GM18868 (cell line): ENCODE measurements at regions not wholly inside any gene's neighbourhood (a gene's known extent, or its start where the extent isn't known, plus 50 kb on each side); places are given as distances from the start of the nearest gene placed in this dataset.
A peak's percentile ranks its signal among the peaks of the same experiment; 100 is the strongest.

Experiments used
- ATAC-seq: cut with Tn5 transposase; IDR thresholded peaks from one replicate; pipeline ENCODE4 v1.9.1; 2021; ENCODE audit warnings: mild to moderate bottlenecking, moderate library complexity; ENCODE audit not compliant: unreplicated experiment

DNA sequence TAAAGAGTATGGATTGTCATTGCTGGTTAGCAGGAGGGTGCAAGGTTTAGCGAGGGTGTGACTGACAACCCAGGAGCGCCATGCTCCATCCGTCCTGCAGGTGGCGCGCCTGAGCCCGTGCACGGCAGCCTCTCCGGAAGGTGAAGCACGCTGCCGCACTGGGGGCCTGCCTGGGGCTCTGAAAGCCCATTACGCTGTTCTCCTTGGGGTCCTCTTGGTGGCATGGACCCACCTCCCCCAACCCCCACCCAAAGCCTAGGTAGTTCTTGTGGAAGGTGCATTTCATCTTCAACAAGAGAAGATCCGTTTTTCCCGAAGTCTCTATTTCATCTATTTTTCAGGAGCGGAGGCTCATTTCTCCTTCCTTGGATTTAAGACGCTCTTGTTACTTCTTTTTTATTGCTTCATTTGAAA is 197.4 kb upstream of the KCNG1 start:
- ATAC-seq: peak; percentile 48

DNA sequence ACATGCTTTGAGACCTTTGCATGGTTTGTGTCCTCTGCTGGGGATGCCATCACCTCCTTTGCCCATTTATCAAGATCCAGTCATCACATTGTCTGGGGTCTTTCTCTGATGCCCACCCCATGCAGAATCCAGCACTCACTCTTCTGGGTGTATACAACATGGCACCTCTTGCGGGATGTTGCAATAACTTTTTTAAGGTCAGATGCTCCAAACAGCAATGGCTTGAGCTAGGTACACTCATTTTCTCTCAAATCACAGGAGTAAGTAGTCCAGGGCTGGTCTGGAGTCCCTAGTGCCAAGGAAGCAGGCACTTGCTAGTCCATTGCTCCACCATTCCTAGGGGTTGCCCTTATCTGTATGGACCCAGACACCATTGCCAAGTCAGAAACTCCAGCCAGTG is 196.6 kb upstream of the KCNG1 start:
- ATAC-seq: no peak

DNA sequence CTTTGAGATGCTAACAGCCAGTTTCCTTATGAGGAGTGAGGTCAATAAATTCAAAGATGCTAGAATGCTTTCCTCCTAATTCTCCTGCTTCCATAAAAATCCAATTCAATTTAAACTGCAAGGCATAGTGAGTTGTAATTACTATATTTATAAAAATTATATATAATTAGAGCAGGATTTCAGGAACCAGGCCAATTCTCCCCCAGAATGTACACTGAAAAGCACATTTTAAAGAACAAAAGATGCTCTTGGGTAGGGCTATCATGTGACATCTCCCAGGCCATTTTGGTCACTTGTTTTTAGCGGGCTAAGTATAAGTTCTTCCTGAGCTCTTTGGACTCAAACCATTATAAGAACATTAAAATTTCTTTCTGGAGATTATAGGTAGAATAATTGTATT is 195.7 kb upstream of the KCNG1 start:
- ATAC-seq: no peak

DNA sequence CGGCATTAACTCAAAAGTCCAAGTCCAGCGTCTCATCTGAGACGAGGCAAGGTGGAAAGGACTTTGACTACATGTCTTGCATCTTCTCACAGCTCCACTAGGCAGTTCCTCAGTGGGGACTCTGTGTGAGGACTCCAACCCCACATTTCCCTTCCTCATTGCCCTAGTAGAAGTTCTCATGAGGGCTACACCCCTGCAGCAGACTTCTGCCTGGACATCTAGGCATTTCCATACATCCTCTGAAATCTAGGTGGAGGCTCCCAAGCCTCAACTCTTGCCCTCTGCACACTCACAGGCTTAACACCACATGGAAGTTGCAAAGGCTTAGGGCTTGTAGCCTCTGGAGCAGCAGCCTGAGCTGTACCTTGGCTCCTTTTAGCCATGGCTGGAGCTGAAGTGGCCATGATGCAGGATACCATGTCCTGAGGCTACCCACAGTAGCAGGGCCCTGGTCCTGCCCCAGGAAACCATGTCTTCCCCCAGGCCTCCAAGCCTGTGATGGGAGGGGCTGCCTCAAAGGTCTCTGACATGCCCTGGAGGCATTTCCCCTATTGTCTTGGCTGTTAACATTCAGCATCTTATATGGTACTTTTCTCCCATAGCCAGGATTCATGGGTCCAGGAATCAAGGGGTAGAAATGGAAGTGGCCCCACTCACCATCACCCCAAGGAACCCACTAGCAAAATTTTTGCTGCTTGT is 194.6 kb upstream of the KCNG1 start:
- no peak for ATAC-seq

DNA sequence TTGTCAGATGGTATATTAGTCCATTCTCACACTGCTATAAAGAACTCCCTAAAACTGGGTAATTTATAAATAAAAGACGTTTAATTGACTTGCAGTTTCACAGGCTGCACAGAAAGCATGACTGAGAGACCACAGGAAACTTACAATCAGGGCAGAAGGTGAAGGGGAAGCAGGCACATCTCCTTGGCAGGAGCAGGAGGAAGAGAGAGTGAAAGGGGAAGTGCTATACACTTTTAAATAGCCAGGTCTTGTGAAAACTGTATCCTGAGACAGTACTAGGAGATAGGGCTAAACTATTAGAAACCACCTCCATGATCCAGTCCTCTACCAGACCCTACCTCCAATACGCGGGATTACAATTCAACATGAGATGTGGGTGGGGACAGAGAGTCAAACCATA is 193.9 kb upstream of the KCNG1 start:
- ATAC-seq: no peak

DNA sequence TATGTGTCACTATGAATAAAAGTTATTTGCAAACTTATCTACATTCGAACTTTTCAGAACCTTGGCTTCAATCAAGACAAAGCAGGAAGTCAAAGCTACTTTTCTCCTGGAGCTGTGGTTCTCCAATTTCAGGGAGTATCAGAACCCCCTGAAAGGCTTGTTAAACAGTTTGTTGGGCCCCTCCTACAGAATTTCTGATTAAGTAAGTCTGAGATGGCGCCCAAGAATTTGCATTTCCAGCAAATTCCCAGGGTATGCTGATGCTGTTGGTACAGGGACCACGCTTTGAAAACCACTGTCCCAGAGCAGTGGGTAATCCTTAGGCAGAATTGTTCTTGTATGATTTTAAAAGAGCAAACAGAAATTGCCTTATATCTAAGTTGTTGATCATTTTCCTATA is 189.9 kb upstream of the KCNG1 start:
- ATAC-seq: no peak

DNA sequence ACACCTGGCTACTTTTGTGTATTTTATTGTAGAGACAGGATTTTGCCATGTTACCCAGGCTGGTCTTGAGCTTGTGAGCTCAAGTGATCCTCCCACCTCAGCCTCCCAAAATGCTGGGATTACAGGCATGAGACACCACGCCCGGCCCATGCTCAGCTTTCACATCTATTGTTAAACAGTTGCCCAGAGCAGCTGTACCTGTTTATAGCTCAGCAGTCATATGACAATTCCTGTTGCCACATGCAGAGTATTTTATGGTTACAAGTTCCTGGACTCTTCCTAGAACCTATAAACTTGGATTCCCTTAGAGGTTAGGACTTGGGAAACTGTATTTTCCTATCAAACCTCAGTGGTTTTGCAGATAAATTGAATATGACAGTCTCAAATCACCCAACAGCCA is 188.3 kb upstream of the KCNG1 start:
- ATAC-seq: no peak

DNA sequence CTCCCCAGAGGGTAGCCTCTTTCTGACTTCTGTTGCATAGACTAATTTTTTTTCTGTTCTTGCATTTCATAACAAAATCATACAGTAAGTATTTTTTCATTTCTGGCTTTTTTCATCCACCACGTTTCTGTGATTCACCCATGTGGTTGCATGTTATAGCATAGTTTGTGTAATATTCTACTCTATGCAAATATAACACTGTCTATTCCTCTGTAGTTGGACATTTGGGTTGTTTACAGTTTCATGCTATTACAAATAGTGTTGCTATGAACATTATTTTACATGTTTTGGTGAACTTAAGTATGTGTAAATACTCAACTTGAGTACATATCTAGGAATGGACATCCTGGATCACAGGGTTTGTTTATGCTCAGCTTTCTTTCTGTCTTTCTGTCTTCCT is 187.2 kb upstream of the KCNG1 start:
- ATAC-seq: no peak

DNA sequence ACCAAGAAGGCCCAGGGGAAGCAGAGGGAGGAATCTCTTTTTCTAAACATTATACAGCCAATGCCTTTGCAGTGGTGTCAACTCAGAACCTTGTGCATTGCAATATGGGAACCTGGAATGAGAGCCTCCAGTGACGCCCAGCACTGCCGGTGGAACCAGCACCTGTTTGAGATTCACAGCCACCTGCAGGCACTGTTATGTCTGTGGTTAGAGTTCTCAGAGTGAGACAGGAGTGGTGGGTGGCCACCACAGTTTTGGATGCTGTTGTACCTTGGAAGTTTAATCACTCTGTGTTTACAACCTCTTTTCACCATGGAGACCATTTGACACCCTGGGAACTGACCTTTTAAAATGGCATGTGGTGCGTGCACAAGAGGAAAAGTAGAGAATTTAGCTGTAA is 185.3 kb upstream of the KCNG1 start:
- ATAC-seq: no peak

DNA sequence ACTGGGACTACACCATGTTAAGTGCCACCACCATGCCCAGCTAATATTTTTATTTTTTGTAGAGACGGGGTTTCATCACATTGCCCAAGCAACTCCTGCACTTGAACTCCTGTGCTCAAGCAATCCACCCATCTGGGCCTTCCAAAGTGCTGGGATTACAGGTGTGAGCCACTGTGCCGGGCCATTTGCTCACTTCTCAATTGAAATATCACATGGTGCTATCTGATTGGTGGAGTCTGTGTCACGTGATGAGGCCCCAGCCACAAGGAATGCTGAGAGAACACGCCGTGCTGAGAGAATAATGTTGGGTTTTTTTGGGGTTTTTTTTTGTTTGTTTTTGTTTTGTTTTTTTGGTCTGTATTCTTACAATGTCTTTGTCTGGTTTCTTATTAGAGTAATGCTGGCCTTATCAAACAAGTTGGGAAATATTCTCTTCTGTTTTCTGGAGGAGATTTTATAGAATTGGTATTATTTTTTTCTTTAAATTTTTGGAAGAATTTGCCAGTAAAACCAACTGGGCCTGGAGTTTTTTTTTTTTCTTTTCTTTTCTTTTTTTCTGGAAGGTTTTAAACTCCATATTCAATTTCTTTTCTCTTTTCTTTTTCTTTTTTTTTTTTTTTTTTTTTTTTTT is 183.2 kb upstream of the KCNG1 start:
- no peak for ATAC-seq

DNA sequence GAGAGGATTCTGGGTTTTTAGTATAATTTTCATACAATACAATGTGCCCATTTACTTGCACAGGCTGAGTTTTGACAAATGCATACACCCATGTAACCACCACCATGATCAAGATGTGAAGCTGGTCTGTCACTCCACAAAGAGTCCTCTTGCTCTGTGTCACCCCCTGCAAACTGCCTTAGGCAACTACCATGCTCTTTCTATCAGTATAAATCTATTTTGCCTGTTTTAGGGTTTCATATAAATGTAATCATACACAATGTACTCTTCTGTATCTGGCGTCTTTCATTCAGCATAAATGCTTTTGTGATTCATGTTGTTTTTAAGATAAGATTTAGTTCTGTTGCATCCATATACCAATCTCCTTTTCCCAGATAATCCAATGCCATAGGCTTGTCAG is 181.9 kb upstream of the KCNG1 start:
- ATAC-seq: no peak

DNA sequence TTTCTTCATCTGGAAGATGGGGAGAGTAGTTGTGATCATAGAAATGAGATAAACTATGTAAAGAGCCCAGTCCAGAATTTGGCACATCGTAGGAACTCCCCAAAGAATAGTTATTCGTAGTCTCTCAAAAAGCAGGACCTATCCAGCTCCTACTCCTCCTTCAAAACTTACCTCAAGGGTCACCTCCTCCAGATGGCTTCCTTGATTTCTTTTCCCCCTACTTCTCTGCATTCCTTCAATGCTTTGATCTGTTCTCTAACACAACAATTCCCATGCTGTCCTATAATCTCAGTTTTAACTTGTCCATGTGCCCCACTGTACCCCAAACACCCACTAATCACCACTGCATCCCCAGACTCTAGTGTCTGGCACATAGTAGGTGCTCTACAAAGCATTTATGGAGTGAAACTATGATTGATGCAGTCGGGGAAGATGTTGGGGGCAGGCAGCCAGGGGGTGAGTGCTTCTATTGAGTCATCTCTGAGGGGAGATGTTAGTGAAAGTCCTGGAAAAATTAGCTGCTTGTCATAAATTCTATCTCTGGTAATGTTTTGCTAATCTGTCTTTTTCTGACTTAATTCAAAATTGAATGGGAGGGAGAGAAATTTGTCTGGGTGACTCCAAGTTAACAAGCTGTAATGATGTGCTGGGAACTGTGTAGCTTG is 181.3 kb upstream of the KCNG1 start:
- ATAC-seq: no peak

DNA sequence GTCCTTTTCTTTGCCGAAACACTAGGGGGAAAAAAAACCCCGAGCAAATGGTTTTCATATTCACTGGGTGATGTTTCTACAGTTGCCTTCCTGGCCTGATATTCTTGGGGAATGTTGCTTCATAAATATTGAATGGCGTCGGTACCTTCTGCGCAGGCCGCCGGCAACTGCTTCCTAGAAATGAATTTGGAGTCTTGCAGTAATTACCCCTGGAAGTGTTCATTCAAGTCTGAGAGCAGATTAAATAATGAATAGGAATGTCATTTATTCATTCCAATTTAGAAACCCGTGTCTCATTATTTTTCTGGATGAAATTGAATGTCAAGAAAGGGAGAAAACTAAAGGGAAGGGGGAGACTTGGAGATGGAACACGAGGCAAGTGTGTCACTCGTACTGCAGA is 179.4 kb upstream of the KCNG1 start:
- ATAC-seq: no peak

DNA sequence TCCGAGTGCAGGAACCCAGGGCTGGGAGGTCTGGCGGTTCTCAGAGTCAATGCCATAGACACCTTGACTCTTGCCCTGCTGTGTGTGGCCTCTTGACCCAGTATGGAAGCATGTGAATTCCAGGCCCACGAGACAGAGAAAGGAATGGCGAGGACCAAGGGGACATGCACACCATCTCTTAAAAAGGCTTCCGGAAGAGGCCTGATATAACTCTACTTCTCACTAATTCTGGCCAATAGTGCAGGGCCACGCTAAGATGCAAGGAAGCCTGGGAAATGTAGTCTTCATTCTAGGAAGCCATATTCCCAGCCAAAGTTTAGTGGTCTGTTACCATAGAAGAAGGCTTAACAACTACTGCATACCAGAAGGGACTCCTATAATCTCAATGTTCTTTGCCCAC is 177.0 kb upstream of the KCNG1 start:
- no peak for ATAC-seq

DNA sequence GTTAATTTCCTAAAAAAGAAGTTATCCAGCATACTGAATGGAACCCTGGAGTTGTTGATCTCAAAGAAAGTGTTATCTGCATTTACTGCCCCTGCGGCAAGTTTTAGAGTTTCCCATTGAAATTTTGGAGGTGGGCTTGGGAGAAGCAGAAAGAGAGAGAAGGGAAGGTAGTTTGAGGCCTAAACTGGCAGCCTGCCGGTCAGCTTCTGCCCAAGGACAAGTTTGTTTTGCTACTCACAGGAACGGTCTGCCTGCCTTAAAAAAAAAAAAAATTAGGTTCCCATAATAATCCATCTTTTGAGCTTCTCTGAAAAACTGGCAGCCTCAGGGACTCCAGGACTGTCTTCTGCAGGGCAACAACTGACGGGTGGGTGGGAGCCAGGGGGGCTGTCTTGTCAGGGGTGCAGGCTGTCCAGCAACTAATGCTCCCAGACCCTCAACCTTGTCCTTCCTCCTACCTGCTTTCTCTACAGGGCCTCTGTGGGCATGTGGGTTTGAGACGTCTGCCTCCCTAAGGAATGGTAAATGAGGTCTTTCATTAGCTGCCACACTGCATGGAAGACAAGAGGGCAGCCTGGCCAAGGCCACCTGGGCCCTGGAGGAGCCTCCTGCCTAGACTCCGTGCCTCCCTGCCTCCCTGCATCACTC is 176.1 kb upstream of the KCNG1 start:
- ATAC-seq: no peak

DNA sequence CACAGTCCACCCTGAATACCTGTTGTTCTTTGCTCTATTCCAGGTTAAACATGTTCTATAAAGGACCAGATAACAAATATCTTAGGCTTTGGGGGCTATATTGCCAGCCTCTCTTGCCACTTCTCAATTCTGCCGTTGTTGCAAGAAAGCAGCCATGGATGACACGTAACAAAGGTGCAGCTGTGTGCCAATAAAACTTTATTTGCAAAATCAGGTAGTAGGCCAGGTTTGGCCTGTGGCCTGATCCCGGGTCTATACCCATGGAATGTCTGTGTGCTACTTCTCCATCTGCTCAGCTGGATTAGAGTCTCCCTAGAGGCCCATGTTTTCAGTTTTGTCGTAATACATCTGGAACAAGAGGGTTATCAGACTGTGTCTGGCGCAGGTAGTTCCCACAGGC is 175.3 kb upstream of the KCNG1 start:
- no peak for ATAC-seq

DNA sequence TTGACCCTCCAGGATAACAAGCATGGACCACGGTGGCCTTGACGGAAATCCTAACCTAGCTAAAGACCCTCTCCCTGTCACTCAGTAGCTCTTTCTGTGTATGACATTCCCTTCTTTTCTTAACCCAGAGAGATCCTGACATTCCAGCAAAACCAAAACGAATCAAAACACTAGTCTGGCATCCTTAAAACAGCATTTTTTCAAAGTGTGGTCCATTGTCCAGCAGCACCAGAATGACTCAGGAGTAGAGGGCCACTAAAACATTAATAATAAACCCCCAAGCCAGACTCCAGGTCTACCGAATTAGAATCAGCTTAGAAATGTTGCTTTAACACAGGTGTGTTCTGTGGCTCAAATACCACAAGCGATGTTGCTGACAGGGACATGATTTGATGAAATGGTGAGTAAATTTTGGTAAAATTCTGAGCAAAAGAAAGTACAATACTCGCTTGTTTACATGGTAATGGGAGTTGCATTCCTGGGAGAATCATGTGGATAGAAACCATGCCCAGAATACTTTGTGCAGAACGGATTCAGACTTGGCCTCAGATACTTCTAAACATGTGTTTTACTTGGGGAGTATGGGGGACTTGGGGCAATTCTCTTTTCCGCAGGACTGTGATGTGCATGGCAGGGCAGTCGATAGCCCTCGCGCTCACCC is 174.2 kb upstream of the KCNG1 start:
- no peak for ATAC-seq

DNA sequence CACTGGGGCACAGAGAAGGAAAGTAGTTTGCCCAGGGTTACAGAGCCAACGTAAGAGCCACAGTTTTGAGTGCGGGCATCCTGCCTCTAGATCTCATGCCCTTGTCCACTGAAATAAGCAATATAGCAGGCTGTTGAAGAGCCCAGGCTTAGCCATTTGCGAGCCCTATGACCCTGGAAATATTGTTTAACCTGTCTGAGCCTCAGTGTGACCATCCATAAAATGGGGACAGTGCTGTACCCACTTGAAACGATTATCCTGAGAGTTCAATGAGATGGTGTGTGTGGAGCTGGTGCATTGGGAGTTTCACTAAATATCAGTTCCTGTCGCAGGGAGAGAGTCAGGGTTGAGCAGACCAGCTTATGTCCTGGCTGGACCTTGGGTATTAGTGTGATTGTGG is 173.1 kb upstream of the KCNG1 start:
- ATAC-seq: no peak

DNA sequence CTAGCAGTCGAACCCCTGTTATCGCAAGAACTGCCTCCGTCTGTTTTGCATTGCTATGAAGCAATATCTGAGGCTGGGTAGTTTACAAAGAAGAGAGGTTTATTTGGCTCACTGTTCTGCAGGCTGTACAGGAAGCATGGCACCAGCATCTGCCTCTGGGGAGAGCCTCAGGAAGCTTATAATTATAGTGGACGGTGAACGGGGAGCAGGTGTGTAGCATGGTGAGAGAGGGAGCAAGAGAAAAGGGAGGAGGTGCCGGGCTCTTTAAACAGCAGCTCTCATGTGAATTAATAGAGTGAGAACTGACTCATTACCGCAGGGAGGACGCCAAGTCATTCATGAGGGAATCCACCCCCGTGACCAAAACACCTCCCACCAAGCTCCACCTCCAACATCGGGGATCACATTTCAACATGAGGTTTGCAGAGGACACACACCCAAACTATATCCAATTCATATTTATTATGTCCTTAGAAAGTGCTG is 172.6 kb upstream of the KCNG1 start:
- no peak for ATAC-seq

DNA sequence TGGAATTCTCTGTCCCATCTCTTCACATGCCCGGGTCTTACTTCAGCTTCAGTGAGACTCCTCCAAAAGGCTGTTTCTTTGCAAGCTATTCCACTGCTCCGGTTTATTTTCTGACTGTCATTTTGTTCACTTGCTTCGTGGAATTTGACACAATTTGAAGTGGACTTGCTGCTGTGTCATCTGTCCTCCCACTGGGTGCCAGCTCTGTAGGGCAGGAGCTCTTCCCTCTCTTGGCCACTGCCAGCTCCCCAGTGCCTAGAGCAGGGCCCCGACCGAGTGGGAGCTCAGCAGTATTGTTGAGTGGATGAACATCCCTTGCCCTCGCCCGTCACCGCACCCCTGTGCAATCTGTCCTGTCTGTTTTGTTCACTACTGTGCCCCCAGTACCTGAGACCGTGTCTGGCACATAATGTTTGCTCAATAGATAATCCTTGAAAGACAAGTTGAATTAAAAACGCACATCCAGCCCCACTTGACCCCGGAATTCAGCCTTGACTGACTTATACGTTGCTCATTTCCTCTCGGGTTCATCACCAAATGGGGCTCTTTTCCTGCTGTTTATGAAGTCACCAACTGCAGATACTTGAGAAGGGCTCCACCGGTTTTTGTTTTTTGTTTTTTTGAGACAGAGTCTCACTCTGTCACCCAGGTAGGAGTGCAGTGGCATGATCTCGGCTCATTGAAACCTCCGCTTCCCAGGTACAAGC is 170.3 kb upstream of the KCNG1 start:
- ATAC-seq: no peak

DNA sequence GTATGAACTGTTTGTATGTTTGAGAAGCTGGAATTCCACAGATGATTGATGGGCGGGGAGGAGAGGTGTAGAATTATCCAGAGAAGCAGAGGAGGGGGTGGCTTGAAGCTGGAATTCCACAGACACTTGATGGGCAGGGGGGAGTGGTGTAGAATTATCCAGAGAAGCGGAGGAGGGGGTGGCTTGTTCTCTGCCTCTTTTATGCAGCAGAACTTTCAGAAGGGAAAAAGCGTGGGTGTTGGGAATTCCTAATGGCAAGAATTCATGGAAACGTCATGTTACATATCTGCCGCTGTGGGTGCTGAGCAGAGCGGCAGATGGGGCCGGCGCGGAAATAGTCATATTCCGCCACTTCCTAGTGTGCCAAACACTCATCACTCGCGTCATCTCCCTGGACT is 167.9 kb upstream of the KCNG1 start:
- no peak for ATAC-seq
